IMR-90 (cell line): ENCODE measurements at regions not wholly inside any gene's neighbourhood (a gene's known extent, or its start where the extent isn't known, plus 50 kb on each side); places are given as distances from the start of the nearest gene placed in this dataset.

Experiments
- CEBPB ChIP-seq: IDR thresholded peaks from 2 replicates; pipeline ENCODE4 v1.6.1; 2012; ENCODE audit warnings: low read depth, low read length, improper control_type of control experiment
- FOS ChIP-seq: fragments of 150-350 bp; IDR thresholded peaks from 2 replicates; pipeline ENCODE4 v1.6.1; 2016; ENCODE audit warnings: low read depth, low read length
- MAZ ChIP-seq: IDR thresholded peaks from 2 replicates; pipeline ENCODE4 v1.6.1; 2012; ENCODE audit warnings: low read depth, mild to moderate bottlenecking, low read length, improper control_type of control experiment, moderate library complexity, borderline replicate concordance
- MXI1 ChIP-seq: IDR thresholded peaks from 2 replicates; pipeline ENCODE4 v1.6.1; 2012; ENCODE audit warnings: low read depth, mild to moderate bottlenecking, low read length, moderate library complexity, borderline replicate concordance
- POLR2A ChIP-seq: IDR thresholded peaks from 2 replicates; pipeline ENCODE4 v1.6.1; 2012; ENCODE audit warnings: mild to moderate bottlenecking, low read depth, low read length
- RAD21 ChIP-seq: IDR thresholded peaks from 2 replicates; pipeline ENCODE4 v1.6.1; 2012; ENCODE audit warnings: low read length, improper control_type of control experiment
- SMC3 ChIP-seq: fragments of 150-350 bp; IDR thresholded peaks from 2 replicates; pipeline ENCODE4 v1.6.1; 2016; ENCODE audit warnings: low read depth, mild to moderate bottlenecking, antibody characterized with exemption, low read length, moderate library complexity
- USF2 ChIP-seq: fragments of 150-350 bp; IDR thresholded peaks from 2 replicates; pipeline ENCODE4 v1.6.1; 2017; ENCODE audit warnings: mild to moderate bottlenecking, antibody characterized with exemption, low read length, low read depth
- TF ChIP-seq, protein P1 (sequence below): conservative IDR thresholded peaks from 2 replicates; pipeline ENCODE4 v1.5.1; 2012; ENCODE audit warnings: mild to moderate bottlenecking, low read depth, low read length, improper control_type of control experiment
- TF ChIP-seq, protein P2 (sequence below): fragments of 150-350 bp; IDR thresholded peaks from 2 replicates; pipeline ENCODE4 v1.6.1; 2016; ENCODE audit warnings: low read depth, mild to moderate bottlenecking, low read length, moderate library complexity, borderline replicate concordance

DNA sequence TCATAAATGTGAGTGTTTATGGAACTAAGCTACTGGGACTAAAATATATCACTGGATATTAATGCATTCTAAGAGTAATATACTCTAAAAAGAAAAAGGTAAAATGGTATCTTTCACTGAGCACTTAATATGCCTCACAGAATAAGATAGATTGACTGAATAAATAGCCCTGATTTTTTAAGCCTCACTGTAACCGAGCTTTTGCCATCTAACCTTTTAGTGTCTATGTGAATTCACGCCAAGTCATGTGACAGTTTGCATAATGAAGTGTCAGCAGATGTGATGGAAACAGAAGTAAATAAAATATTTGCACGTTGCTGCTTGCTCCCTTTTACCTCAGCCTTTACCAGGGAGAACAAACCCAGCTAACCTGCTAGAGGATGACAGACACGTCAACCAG is 119.7 kb upstream of the NWD2 start:
- no peak for TF ChIP-seq POLR2A
- no peak for TF ChIP-seq USF2
- TF ChIP-seq, protein P1, sequence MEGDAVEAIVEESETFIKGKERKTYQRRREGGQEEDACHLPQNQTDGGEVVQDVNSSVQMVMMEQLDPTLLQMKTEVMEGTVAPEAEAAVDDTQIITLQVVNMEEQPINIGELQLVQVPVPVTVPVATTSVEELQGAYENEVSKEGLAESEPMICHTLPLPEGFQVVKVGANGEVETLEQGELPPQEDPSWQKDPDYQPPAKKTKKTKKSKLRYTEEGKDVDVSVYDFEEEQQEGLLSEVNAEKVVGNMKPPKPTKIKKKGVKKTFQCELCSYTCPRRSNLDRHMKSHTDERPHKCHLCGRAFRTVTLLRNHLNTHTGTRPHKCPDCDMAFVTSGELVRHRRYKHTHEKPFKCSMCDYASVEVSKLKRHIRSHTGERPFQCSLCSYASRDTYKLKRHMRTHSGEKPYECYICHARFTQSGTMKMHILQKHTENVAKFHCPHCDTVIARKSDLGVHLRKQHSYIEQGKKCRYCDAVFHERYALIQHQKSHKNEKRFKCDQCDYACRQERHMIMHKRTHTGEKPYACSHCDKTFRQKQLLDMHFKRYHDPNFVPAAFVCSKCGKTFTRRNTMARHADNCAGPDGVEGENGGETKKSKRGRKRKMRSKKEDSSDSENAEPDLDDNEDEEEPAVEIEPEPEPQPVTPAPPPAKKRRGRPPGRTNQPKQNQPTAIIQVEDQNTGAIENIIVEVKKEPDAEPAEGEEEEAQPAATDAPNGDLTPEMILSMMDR = no peak
- TF ChIP-seq CEBPB = no peak
- no peak for TF ChIP-seq MAZ
- no peak for TF ChIP-seq RAD21
- TF ChIP-seq FOS = no peak
- no peak for TF ChIP-seq MXI1
- TF ChIP-seq, protein P2, sequence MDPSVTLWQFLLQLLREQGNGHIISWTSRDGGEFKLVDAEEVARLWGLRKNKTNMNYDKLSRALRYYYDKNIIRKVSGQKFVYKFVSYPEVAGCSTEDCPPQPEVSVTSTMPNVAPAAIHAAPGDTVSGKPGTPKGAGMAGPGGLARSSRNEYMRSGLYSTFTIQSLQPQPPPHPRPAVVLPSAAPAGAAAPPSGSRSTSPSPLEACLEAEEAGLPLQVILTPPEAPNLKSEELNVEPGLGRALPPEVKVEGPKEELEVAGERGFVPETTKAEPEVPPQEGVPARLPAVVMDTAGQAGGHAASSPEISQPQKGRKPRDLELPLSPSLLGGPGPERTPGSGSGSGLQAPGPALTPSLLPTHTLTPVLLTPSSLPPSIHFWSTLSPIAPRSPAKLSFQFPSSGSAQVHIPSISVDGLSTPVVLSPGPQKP = no peak
- no peak for TF ChIP-seq SMC3
